DMS153 (cell line): ENCODE measurements at regions not wholly inside any gene's neighbourhood (a gene's known extent, or its start where the extent isn't known, plus 50 kb on each side); places are given as distances from the start of the nearest gene placed in this dataset.
"Not testable (repeated sequence)": the region's sequence is repeated elsewhere in the genome, so short reads cannot be mapped to it uniquely, and the experiment has no call there.

Experiments
- DNase-seq: peaks from one replicate; lab custom pipeline; 2025; lab: John Stamatoyannopoulos, UW

GRCh38 chr20:11976966-11977365, 59.3 kb downstream of the BTBD3 start:
- no peak for DNase-seq

GRCh38 chr20:11978496-11978895, 60.8 kb downstream of the BTBD3 start:
- no peak for DNase-seq

DNA sequence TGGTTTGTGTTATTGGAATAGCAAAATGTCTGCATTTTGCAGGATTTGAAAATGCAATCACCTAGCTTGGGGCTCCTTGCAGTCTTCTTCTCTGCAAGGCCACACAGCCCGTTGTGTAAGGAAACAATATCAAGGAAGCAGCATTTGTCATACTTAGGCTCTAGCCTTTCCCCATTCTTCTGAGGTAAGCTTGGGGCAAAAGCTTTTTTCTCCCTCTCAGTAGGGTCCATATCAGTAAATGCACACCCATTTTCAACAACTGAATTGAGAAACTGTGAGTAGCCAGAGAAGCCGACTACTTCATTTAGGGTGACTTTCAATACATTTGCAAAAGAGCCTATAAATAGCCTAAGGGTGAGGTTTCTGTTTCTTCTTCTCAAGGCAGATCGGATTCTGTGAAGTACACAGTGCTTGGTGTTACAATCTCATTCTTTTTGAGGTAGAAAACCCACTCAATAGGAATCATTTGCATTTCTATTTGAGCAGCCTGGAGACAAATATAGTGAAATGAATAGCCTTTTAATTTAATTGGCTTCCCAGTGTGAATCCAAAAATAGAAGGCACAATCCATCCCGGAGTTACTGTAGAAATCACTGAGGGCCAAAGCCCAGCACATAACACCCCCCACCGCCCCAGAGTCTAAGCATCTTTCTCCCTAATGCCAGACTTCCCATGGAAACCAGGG, 61.8 kb downstream of the BTBD3 start:
- DNase-seq: no peak

DNA sequence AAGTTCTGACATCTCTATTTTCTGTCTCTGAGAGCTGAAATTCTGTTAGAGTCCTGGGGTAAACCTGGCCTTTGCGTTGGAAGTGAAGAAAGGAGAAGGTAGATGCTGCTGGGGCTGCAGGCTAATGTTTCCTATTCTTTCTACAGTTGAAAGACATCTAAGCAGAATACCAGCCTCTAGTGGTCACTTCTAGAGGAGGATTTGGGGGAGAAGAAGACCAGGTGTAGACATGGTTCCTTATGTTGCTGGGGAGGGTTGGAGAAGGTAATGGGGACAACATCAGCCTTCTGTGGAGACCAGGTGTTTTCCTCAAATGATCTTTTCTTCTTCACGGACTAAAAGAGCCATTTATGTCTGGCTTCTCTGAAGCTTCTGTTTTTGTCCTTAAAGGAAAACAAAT, 62.6 kb downstream of the BTBD3 start:
- DNase-seq: no peak

DNA sequence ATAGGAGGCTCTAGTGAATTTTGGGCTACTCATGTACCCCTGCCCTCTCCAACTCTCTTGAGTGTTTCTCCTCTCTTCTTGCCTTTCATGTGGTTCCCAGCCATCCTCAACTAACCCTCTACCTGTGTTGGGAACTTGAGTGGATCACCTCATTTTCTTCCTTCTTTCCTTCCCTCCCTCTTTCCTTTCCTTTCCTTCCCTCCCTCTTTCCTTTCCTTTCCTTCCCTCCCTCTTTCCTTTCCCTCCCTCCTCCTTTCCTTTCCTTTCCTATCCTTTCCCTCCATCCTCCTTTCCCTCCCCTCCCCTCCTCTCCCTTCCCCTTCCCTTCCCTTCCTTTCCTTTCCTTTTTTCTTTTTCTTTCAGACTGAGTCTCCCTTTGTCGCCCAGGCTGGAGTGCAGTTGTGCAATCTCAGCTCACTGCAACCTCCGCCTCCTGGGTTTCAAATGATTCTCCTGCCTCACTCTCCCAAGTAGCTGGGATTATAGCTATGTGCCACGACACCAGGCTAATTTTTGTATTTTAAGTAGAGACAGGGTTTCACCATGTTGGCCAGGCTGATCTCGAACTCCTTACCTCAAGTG, 63.8 kb downstream of the BTBD3 start:
- no peak for DNase-seq

DNA sequence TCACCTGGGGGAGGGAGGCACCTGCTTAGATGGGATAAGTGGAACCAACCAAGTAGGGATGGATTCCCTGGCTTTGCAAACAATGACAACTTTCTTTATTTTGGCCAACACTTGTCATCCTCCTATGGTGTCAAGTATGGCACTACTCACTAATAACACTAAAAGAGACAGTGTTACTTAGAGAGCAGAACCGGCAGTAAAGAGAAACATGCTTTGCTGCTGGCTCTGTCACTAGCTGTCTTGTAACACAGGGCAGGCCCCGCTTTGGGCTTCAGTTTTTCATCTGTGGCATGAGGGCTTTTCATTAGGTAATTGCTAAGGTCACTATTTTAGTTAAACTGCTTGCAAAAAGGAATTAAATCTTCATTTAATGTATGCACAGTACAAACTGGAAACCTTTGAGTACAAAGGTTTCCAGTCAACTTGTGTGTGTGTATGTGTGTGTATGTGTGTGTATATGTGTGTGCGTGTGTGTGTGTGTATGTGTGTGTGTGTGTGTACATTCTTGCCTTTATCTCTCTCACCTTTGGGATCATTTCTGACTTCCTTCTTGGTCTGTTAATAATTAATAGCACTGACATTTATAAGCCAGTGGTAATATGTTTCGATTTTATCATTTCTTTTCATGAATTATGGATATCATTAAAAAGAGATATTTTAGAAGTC, 64.7 kb downstream of the BTBD3 start:
- DNase-seq: no peak

DNA sequence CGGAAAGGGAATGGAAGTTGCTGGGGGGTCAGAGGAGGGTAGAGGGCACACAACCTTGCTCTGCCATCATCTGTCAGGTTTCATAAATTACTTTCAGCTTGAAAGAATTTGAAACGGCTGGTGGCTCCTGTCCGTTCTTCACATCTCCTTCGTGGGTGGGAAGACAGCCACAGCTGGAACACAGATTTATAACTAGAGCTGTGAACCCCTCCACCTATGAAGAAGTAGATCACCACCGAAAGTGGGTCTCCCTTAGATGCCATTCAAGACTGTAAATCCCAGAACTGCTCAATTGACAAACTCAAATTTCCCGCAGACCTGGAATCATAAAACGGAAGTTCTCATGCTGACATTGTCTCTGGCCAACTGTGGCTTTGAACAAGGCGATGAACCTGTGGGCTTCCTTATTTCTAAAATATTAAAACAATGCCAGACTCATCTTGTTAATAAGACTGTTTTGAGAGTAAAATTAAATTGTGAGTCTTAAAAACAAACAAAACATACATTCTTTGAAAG, 65.3 kb downstream of the BTBD3 start:
- no peak for DNase-seq

GRCh38 chr20:11986954-11987353, 69.3 kb downstream of the BTBD3 start:
- DNase-seq: no peak

DNA sequence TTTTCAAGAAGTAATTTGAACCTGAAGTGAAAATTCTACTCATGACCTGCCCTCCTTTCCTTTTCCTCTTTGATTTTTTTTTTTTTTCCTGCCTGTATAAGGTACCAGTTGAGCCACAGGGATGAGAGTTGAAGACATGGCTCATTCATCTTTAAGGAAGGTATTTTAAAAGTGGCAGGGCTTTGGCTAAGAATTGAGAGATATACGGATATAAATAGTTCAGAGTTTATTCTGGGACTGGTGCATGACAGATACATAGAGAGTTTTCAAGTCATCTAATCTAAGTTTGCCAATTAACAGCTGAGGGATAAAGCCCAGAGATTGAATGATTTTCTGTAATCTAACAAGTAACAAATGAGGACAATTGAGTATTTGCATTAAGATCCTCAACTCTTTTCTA, 69.8 kb downstream of the BTBD3 start:
- no peak for DNase-seq

- no peak for DNase-seq
These were observed 71.5 kb downstream of the BTBD3 start for GRCh38 chr20:11989018-11989771.

- DNase-seq: no peak
These were observed 74.7 kb downstream of the BTBD3 start for GRCh38 chr20:11992426-11992825.

DNA sequence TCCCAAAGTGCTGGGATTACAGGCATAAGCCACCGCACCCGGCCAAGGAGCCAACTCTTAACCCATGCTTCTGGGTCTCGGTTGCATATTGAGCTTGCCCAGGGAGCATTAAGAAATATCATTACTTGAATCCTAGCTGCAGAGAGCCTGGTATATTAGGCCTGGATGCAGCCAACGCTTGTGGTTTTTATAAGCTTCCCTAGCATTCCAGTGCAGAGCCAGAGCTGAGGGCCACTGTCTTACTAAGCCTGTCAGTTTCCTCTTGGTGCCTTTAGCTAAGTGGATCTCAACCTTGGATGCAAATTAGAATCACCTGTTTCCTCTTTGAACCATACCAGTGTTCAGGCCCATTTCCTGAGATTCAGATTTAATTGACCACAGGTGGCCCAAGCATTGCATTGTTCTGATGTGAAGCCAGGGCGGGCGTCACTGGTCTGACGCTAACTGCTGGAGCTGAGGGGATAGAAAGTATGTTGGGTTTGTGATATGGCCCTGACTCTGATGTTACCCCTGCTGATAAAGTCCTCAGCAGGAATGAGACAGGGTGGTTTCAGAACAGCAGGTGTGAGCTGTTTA, 76.3 kb downstream of the BTBD3 start:
- DNase-seq: peak; percentile 53

DNA sequence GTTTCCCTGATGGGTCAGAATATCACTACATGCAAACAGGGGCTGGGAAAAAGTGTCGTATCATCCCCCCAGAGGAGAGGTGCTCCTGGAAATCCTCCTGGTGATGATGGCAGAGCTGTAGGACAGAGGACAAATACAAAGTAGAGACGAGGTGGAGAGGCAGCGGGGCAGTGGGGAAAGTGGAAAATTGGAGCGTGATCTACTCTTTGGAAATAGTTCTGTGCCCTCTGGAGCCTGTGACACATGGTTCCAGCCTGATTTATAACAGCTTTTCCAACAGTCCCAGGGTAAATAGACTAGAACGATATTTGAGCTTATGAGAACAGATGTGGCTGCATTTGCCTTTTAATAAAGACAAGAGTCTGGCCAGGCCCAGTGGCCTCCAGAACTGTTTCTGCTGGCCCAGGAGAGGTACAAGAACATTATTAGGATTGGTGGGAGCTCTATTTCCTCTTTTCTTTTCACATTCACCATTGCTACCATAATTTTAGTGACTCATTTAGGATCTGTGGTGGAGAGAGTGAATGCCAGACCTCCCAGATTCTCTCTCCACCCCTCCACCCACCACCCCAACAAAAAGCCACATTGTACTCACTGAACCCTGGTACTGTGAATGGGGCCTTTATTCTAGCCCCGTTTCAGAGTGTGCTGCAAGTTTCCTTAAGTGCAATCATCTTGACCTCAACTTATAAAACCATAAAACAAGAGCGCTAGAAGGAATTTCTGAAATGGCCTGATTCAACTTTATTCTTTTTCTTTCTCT, 78.3 kb downstream of the BTBD3 start:
- DNase-seq: no peak

GRCh38 chr20:12004776-12005175, 87.1 kb downstream of the BTBD3 start:
- not testable (repeated sequence) for DNase-seq

GRCh38 chr20:12012241-12013222, 94.8 kb downstream of the BTBD3 start:
- no peak for DNase-seq

- DNase-seq: no peak
These were observed 96.6 kb downstream of the BTBD3 start for GRCh38 chr20:12014276-12014675.

DNA sequence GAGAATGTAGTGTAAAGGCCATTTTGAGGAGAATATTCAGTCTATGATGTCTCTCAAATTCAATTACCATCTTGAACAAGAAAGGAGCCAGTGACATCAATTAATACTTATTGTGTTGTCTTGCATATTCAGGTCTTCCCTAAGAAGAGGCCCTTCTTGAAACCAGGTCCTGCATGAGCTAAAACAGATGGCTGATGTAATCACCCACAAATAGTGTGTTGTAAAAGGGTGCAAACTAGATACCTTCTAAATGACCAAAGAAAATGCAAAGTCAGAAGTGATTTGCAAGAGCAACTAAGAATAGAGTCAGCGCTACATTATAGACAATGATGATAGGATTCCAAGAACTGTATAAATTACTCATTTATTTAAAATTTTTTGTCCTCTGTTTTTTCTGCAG, 97.0 kb downstream of the BTBD3 start:
- no peak for DNase-seq

- DNase-seq: no peak
These were observed 98.6 kb downstream of the BTBD3 start for GRCh38 chr20:12016291-12016690.

DNA sequence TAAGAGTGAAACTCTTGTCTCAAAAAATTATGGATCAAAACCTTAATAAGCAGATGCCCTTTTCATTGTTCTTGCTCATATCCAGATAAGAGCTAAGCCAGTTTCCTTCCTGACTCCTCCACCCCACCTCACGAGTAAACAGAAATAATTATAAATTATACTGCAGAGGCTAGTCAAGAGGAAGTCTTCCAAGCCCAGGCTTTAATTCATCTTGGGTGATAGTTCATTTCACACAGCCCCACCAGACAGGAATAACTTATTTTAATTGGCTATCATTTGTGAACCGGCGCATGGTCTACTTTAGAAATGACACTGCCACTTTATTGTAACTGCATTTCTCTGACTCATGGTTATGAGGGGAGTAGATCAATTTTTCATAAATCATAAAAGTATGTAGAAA, 102.0 kb downstream of the BTBD3 start:
- DNase-seq: no peak

GRCh38 chr20:12020846-12021245, 103.2 kb downstream of the BTBD3 start:
- no peak for DNase-seq
